Progenitor cell of endocrine pancreas (in vitro differentiated cells): ENCODE measurements at regions not wholly inside any gene's neighbourhood (a gene's known extent, or its start where the extent isn't known, plus 50 kb on each side); places are given as distances from the start of the nearest gene placed in this dataset.

ENCODE experiments used
- DNase-seq: peaks from one replicate; pipeline ENCODE4 v3.0.0; 2021; ENCODE audit warnings: low spot score; ENCODE audit not compliant: unreplicated experiment
- H3K27ac Mint-ChIP-seq: 2 replicates; pipeline ENCODE4 v1.8.0; 2021; ENCODE audit warnings: mild to moderate bottlenecking, moderate library complexity, mixed read lengths
- H3K27me3 Mint-ChIP-seq: 2 replicates; pipeline ENCODE4 v1.8.0; 2021; ENCODE audit warnings: mixed read lengths
- H3K36me3 Mint-ChIP-seq: 2 replicates; pipeline ENCODE4 v1.8.0; 2022; ENCODE audit warnings: mixed read lengths; ENCODE audit not compliant: insufficient read depth
- H3K4me1 Mint-ChIP-seq: 2 replicates; pipeline ENCODE4 v1.8.0; 2021; ENCODE audit warnings: low read depth, mixed read lengths
- H3K4me3 Mint-ChIP-seq: 2 replicates; pipeline ENCODE4 v1.8.0; 2021; ENCODE audit warnings: low read depth, mild to moderate bottlenecking, moderate library complexity, mixed read lengths
- H3K9me3 Mint-ChIP-seq: 2 replicates; pipeline ENCODE4 v1.8.0; 2021; ENCODE audit warnings: low read depth, mixed read lengths
- CTCF ChIP-seq: fragments of 200-600 bp; sonication (generic); IDR thresholded peaks from one replicate; pipeline ENCODE4 v1.5.0; 2021; ENCODE audit warnings: antibody characterized with exemption, mild to moderate bottlenecking; ENCODE audit not compliant: unreplicated experiment

GRCh38 chr4:12787261-12787660 is 696.9 kb downstream of the RAB28 start:
- peaks cover 13% of the 10 kb centered on the region for H3K4me1 Mint-ChIP-seq
- no peak for TF ChIP-seq CTCF
- no peak for DNase-seq
- peaks cover 2% of the 10 kb centered on the region for H3K27me3 Mint-ChIP-seq
- no peaks in the 10 kb centered on the region for H3K9me3 Mint-ChIP-seq
- no peak overlapping the region for H3K27ac Mint-ChIP-seq
- no peak overlapping the region for H3K4me3 Mint-ChIP-seq
- no peaks in the 10 kb centered on the region for H3K36me3 Mint-ChIP-seq

- no peak overlapping the region for H3K4me3 Mint-ChIP-seq
- no peaks in the 10 kb centered on the region for H3K4me1 Mint-ChIP-seq
- H3K27ac Mint-ChIP-seq, result no peak overlapping the region
- no peaks in the 10 kb centered on the region for H3K27me3 Mint-ChIP-seq
- no peak for DNase-seq
- no peak for TF ChIP-seq CTCF
- no peaks in the 10 kb centered on the region for H3K9me3 Mint-ChIP-seq
- no peaks in the 10 kb centered on the region for H3K36me3 Mint-ChIP-seq
Measured at GRCh38 chr4:12778706-12779105, 705.4 kb downstream of the RAB28 start.

- no peak for TF ChIP-seq CTCF
- H3K9me3 Mint-ChIP-seq, result no peaks in the 10 kb centered on the region
- no peaks in the 10 kb centered on the region for H3K36me3 Mint-ChIP-seq
- no peak for DNase-seq
- H3K4me1 Mint-ChIP-seq, result no peaks in the 10 kb centered on the region
- no peak overlapping the region for H3K4me3 Mint-ChIP-seq
- no peaks in the 10 kb centered on the region for H3K27me3 Mint-ChIP-seq
- H3K27ac Mint-ChIP-seq, result no peak overlapping the region
Measured at GRCh38 chr4:12778191-12778590, 705.9 kb downstream of the RAB28 start.

- Mint-ChIP-seq H3K4me3 (no peak overlapping the region), H3K4me1 (no peaks in the 10 kb centered on the region), H3K9me3 (no peaks in the 10 kb centered on the region), H3K36me3 (no peaks in the 10 kb centered on the region), H3K27me3 (no peaks in the 10 kb centered on the region), H3K27ac (no peak overlapping the region)
- no peak for DNase-seq
- no peak for TF ChIP-seq CTCF
Measured at GRCh38 chr4:12770351-12770750, 713.8 kb downstream of the RAB28 start.

GRCh38 chr4:12761694-12762093 is 722.4 kb downstream of the RAB28 start:
- no peaks in the 10 kb centered on the region for H3K4me1 Mint-ChIP-seq
- peaks cover 3% of the 10 kb centered on the region for H3K9me3 Mint-ChIP-seq
- no peaks in the 10 kb centered on the region for H3K27me3 Mint-ChIP-seq
- H3K36me3 Mint-ChIP-seq, result no peaks in the 10 kb centered on the region
- no peak overlapping the region for H3K4me3 Mint-ChIP-seq
- DNase-seq, result no peak
- TF ChIP-seq CTCF, result no peak
- no peak overlapping the region for H3K27ac Mint-ChIP-seq
